ENCODE measurements at regions not wholly inside any gene's neighbourhood (a gene's known extent, or its start where the extent isn't known, plus 50 kb on each side); places are given as distances from the start of the nearest gene placed in this dataset.
"Not testable (repeated sequence)": the region's sequence is repeated elsewhere in the genome, so short reads cannot be mapped to it uniquely, and the experiment has no call there.

DNA sequence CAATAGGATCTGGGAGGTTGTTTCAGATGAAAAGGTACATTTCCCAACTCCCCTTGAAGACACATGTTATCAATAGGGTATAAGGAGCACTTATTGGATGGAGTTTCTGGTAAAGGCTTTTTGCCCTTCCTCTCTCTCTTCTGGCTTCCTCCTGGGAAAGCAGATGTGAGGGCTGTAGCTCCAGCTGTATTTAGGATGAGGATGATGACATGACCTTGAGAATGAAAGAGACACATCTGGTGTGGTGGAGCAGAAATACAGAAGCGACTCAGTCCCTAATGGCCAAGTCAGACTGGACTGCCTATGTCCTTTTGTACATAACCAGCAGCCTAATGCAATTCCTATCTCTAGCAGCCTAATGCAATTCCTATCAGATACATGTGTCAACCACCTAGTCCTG lies 100.9 kb upstream of the NXPH2 start:
- Histone ChIP-seq H3K36me3 (ENCODE audit: insufficient read depth, low read length) (no peaks in the 10 kb centered on the region), H3K9me3 (ENCODE audit: low read depth, low read length) (no peaks in the 10 kb centered on the region), H3K4me3 (no peak overlapping the region), H3K27ac (no peak overlapping the region), H3K9ac (ENCODE audit: insufficient read length) (no peak overlapping the region)
- no peak for DNase-seq (ENCODE audit: low read depth, low spot score)
- TF ChIP-seq FOXP2 (optimal IDR thresholded peaks at IDR 0.05; ENCODE audit: control extremely low read depth, extremely low read length, insufficient read depth), result no peak
- no peak for TF ChIP-seq POLR2AphosphoS5 (IDR thresholded peaks at IDR 0.05; ENCODE audit: borderline replicate concordance, low read depth, low read length)
- no peak for TF ChIP-seq EZH2 (IDR thresholded peaks at IDR 0.05)

DNA sequence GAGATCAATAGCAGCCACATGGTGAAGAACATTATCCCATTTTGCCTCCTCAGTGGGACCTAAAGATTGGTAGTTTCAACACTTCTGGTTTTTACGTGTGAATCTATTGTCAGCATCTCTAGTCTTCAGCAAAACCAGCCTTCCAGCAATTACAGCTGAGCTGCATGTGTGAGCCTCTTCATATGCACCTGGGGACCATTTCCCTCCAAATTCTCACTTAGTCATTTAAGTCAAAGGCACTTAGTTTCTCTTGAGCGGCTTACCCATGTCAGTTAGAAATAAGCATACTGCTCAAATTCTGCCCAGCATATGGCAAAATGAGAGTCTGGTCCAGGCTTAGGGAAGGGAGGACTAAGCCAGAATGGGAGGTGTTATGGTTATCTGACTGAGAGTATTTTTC lies 99.7 kb upstream of the NXPH2 start:
- no peak for DNase-seq (ENCODE audit: low read depth, low spot score)
- Histone ChIP-seq H3K36me3 (ENCODE audit: insufficient read depth, low read length) (no peaks in the 10 kb centered on the region), H3K9ac (ENCODE audit: insufficient read length) (no peak overlapping the region), H3K4me3 (no peak overlapping the region), H3K9me3 (ENCODE audit: low read depth, low read length) (no peaks in the 10 kb centered on the region), H3K27ac (no peak overlapping the region)
- no peak for TF ChIP-seq EZH2 (IDR thresholded peaks at IDR 0.05)
- TF ChIP-seq FOXP2 (optimal IDR thresholded peaks at IDR 0.05; ENCODE audit: control extremely low read depth, extremely low read length, insufficient read depth), result no peak
- TF ChIP-seq POLR2AphosphoS5 (IDR thresholded peaks at IDR 0.05; ENCODE audit: borderline replicate concordance, low read depth, low read length), result no peak

GRCh38 chr2:138877421-138877820 lies 97.2 kb upstream of the NXPH2 start:
- H3K9ac ChIP-seq (ENCODE audit: insufficient read length), result no peak overlapping the region
- TF ChIP-seq EZH2 (IDR thresholded peaks at IDR 0.05), result no peak
- TF ChIP-seq POLR2AphosphoS5 (IDR thresholded peaks at IDR 0.05; ENCODE audit: borderline replicate concordance, low read depth, low read length), result no peak
- TF ChIP-seq FOXP2 (optimal IDR thresholded peaks at IDR 0.05; ENCODE audit: control extremely low read depth, extremely low read length, insufficient read depth), result no peak
- no peak overlapping the region for H3K4me3 ChIP-seq
- peak; percentile 12 for DNase-seq (ENCODE audit: low read depth, low spot score)
- H3K27ac ChIP-seq, result no peak overlapping the region
- no peaks in the 10 kb centered on the region for H3K36me3 ChIP-seq (ENCODE audit: insufficient read depth, low read length)
- no peaks in the 10 kb centered on the region for H3K9me3 ChIP-seq (ENCODE audit: low read depth, low read length)

GRCh38 chr2:138874251-138874650 lies 94.1 kb upstream of the NXPH2 start:
- TF ChIP-seq FOXP2 (optimal IDR thresholded peaks at IDR 0.05; ENCODE audit: control extremely low read depth, extremely low read length, insufficient read depth) (no peak), POLR2AphosphoS5 (IDR thresholded peaks at IDR 0.05; ENCODE audit: borderline replicate concordance, low read depth, low read length) (no peak), EZH2 (IDR thresholded peaks at IDR 0.05) (no peak)
- Histone ChIP-seq H3K9me3 (ENCODE audit: low read depth, low read length) (no peaks in the 10 kb centered on the region), H3K9ac (ENCODE audit: insufficient read length) (no peak overlapping the region), H3K36me3 (ENCODE audit: insufficient read depth, low read length) (no peaks in the 10 kb centered on the region), H3K4me3 (no peak overlapping the region), H3K27ac (no peak overlapping the region)
- DNase-seq (ENCODE audit: low read depth, low spot score), result no peak

DNA sequence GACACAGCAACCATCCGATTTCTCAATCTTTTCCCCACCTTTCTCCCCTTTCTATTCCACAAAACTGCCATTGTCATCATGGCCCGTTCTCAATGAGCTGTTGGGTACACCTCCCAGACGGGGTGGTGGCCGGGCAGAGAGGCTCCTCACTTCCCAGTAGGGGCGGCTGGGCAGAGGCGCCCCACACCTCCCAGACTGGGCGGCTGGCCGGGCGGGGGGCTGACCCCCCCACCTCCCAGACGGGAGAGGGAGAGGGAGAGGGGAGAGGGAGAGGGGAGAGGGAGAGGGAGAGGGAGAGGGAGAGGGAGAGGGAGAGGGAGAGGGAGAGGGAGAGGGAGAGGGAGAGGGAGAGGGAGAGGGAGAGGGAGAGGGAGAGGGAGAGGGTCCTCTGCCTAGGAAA lies 91.9 kb upstream of the NXPH2 start:
- DNase-seq (ENCODE audit: low read depth, low spot score); H3K9ac ChIP-seq (ENCODE audit: insufficient read length); H3K9me3 ChIP-seq (ENCODE audit: low read depth, low read length); H3K4me3 ChIP-seq; H3K36me3 ChIP-seq (ENCODE audit: insufficient read depth, low read length); H3K27ac ChIP-seq: not testable (repeated sequence)

DNA sequence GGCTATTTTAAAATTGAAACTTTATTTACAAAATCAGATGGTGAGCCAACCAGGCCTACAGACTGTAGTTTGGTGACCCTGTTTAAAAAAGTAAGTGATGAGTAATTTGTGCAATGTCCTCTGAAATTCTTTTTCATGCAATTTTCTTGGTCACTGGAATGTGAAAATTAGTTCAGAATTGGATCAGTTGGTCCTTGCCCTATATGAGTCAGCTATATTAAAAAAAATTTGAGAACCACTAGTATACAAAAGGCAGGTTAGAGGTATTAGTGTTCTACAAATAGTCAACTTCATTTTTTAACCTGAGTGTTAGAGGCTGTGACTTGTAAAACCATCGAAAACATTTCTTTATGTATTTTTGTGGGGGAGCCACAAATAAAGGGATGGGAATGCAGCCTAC lies 91.1 kb upstream of the NXPH2 start:
- H3K9me3 ChIP-seq (ENCODE audit: low read depth, low read length), result no peaks in the 10 kb centered on the region
- no peak for TF ChIP-seq POLR2AphosphoS5 (IDR thresholded peaks at IDR 0.05; ENCODE audit: borderline replicate concordance, low read depth, low read length)
- no peak for TF ChIP-seq EZH2 (IDR thresholded peaks at IDR 0.05)
- no peak for TF ChIP-seq FOXP2 (optimal IDR thresholded peaks at IDR 0.05; ENCODE audit: control extremely low read depth, extremely low read length, insufficient read depth)
- H3K9ac ChIP-seq (ENCODE audit: insufficient read length), result no peak overlapping the region
- DNase-seq (ENCODE audit: low read depth, low spot score), result no peak
- no peak overlapping the region for H3K4me3 ChIP-seq
- H3K27ac ChIP-seq, result no peak overlapping the region
- H3K36me3 ChIP-seq (ENCODE audit: insufficient read depth, low read length), result no peaks in the 10 kb centered on the region

- no peak overlapping the region for H3K27ac ChIP-seq
- no peak for TF ChIP-seq EZH2 (IDR thresholded peaks at IDR 0.05)
- TF ChIP-seq FOXP2 (optimal IDR thresholded peaks at IDR 0.05; ENCODE audit: control extremely low read depth, extremely low read length, insufficient read depth), result no peak
- TF ChIP-seq POLR2AphosphoS5 (IDR thresholded peaks at IDR 0.05; ENCODE audit: borderline replicate concordance, low read depth, low read length), result no peak
- DNase-seq (ENCODE audit: low read depth, low spot score), result no peak
- no peaks in the 10 kb centered on the region for H3K9me3 ChIP-seq (ENCODE audit: low read depth, low read length)
- H3K4me3 ChIP-seq, result no peak overlapping the region
- H3K9ac ChIP-seq (ENCODE audit: insufficient read length), result no peak overlapping the region
- H3K36me3 ChIP-seq (ENCODE audit: insufficient read depth, low read length), result no peaks in the 10 kb centered on the region
These were observed 87.2 kb upstream of the NXPH2 start for GRCh38 chr2:138867341-138867740.

GRCh38 chr2:138866797-138867196 lies 86.6 kb upstream of the NXPH2 start:
- TF ChIP-seq FOXP2 (optimal IDR thresholded peaks at IDR 0.05; ENCODE audit: control extremely low read depth, extremely low read length, insufficient read depth) (no peak), EZH2 (IDR thresholded peaks at IDR 0.05) (no peak), POLR2AphosphoS5 (IDR thresholded peaks at IDR 0.05; ENCODE audit: borderline replicate concordance, low read depth, low read length) (no peak)
- no peak overlapping the region for H3K4me3 ChIP-seq
- DNase-seq (ENCODE audit: low read depth, low spot score), result no peak
- no peaks in the 10 kb centered on the region for H3K9me3 ChIP-seq (ENCODE audit: low read depth, low read length)
- no peak overlapping the region for H3K27ac ChIP-seq
- no peaks in the 10 kb centered on the region for H3K36me3 ChIP-seq (ENCODE audit: insufficient read depth, low read length)
- H3K9ac ChIP-seq (ENCODE audit: insufficient read length), result no peak overlapping the region

GRCh38 chr2:138853761-138854160 lies 73.6 kb upstream of the NXPH2 start:
- no peak overlapping the region for H3K9ac ChIP-seq (ENCODE audit: insufficient read length)
- no peaks in the 10 kb centered on the region for H3K9me3 ChIP-seq (ENCODE audit: low read depth, low read length)
- TF ChIP-seq POLR2AphosphoS5 (IDR thresholded peaks at IDR 0.05; ENCODE audit: borderline replicate concordance, low read depth, low read length) (no peak), EZH2 (IDR thresholded peaks at IDR 0.05) (no peak), FOXP2 (optimal IDR thresholded peaks at IDR 0.05; ENCODE audit: control extremely low read depth, extremely low read length, insufficient read depth) (no peak)
- H3K27ac ChIP-seq, result no peak overlapping the region
- no peak overlapping the region for H3K4me3 ChIP-seq
- H3K36me3 ChIP-seq (ENCODE audit: insufficient read depth, low read length), result no peaks in the 10 kb centered on the region
- DNase-seq (ENCODE audit: low read depth, low spot score), result no peak
